SU-DHL-6 (cell line): ENCODE measurements at regions not wholly inside any gene's neighbourhood (a gene's known extent, or its start where the extent isn't known, plus 50 kb on each side); places are given as distances from the start of the nearest gene placed in this dataset.

Experiments
- EZH2phosphoT487 ChIP-seq: fragments of 200-600 bp; sonication (generic), shearing (Covaris generic); conservative IDR thresholded peaks from 2 replicates; pipeline ENCODE4 v1.6.1; 2018; ENCODE audit warnings: mild to moderate bottlenecking, antibody characterized with exemption, low read length, moderate library complexity, mixed read lengths
- TF ChIP-seq, protein P1 (sequence below): fragments of 200-600 bp; sonication (generic); IDR thresholded peaks from one replicate; pipeline ENCODE4 v1.5.1; 2017; ENCODE audit warnings: antibody characterized with exemption, mild to moderate bottlenecking, low read length, moderate library complexity; ENCODE audit not compliant: insufficient read depth, poor library complexity, severe bottlenecking

DNA sequence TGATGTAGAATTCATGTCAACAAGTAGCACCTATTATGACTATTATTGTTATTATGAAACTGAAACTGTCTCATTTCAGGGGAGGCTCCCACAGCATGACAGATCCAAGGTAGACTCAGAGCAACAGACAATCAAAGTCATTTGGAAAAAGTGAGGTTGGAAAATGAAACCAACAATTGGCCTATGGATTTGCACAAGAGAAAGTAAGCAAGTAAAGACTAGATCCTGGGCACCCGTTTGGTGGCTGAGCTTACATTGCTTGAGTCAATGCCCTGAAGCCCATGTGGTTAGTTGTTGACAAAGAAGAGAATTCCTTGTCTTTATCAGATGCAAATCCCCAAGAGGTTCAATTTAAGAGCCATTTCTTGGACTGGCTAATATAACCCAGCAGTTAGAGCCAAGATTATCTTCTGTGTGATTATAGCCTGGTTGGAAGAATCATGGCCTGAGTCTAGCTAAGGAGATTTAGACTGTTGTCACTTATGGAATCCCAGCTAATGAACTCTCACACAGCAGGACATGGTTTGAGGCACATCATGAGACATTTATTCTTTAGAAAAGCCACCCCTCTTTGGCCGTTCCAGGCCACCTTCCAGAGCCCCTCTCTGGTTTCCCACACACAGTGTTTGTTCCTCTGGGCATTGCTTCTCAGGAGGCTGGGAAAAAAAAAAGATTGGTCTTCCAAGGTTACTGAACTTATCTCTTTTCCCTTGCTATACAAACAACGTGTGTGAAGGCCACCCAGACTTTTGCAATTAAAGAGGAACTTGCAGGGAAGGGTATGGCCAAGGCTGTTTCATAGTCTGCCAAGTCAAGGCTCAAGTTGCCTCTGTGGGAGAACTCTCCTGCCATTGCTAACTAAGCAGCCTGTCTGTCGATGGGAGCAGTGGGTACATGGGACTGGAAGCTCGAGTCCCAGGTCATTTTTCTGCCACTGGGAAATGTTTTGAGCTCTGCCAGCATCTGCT is 399.5 kb downstream of the ENC1 start:
- TF ChIP-seq, protein P1, sequence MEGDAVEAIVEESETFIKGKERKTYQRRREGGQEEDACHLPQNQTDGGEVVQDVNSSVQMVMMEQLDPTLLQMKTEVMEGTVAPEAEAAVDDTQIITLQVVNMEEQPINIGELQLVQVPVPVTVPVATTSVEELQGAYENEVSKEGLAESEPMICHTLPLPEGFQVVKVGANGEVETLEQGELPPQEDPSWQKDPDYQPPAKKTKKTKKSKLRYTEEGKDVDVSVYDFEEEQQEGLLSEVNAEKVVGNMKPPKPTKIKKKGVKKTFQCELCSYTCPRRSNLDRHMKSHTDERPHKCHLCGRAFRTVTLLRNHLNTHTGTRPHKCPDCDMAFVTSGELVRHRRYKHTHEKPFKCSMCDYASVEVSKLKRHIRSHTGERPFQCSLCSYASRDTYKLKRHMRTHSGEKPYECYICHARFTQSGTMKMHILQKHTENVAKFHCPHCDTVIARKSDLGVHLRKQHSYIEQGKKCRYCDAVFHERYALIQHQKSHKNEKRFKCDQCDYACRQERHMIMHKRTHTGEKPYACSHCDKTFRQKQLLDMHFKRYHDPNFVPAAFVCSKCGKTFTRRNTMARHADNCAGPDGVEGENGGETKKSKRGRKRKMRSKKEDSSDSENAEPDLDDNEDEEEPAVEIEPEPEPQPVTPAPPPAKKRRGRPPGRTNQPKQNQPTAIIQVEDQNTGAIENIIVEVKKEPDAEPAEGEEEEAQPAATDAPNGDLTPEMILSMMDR, result no peak
- no peak for TF ChIP-seq EZH2phosphoT487
